ENCODE measurements at regions not wholly inside any gene's neighbourhood (a gene's known extent, or its start where the extent isn't known, plus 50 kb on each side); places are given as distances from the start of the nearest gene placed in this dataset.

DNA sequence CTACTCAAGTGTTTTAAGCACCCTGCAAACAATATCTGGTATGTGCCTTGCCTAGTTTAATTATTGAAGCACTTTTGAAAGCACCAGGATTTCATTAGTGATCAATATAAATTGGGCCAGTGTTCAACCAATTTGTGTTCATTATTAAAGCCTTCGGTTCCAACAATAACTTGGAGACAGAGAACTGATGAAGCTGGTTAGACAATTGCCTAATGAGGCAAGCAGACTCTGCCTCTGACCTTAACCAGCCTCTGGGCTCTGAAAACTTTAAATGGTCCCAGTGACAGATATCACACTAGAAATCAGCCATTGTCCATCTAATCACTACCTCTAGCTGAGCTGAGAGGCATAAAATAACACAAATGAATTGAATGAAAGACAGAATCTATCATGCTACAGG, 139.9 kb upstream of the CNTN6 start:
- TF ChIP-seq, protein P1, sequence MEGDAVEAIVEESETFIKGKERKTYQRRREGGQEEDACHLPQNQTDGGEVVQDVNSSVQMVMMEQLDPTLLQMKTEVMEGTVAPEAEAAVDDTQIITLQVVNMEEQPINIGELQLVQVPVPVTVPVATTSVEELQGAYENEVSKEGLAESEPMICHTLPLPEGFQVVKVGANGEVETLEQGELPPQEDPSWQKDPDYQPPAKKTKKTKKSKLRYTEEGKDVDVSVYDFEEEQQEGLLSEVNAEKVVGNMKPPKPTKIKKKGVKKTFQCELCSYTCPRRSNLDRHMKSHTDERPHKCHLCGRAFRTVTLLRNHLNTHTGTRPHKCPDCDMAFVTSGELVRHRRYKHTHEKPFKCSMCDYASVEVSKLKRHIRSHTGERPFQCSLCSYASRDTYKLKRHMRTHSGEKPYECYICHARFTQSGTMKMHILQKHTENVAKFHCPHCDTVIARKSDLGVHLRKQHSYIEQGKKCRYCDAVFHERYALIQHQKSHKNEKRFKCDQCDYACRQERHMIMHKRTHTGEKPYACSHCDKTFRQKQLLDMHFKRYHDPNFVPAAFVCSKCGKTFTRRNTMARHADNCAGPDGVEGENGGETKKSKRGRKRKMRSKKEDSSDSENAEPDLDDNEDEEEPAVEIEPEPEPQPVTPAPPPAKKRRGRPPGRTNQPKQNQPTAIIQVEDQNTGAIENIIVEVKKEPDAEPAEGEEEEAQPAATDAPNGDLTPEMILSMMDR (conservative IDR thresholded peaks at IDR 0.05) = no peak
- TF ChIP-seq EZH2 (IDR thresholded peaks at IDR 0.05; ENCODE audit: low read depth) = no peak
